NCI-H2227 treated with DMSO at 0.1 percent for 48 hours (cell line): ENCODE measurements at regions not wholly inside any gene's neighbourhood (a gene's known extent, or its start where the extent isn't known, plus 50 kb on each side); places are given as distances from the start of the nearest gene placed in this dataset.

ENCODE experiments used
- DNase-seq: peaks from one replicate; lab custom pipeline; 2025; lab: John Stamatoyannopoulos, UW

DNA sequence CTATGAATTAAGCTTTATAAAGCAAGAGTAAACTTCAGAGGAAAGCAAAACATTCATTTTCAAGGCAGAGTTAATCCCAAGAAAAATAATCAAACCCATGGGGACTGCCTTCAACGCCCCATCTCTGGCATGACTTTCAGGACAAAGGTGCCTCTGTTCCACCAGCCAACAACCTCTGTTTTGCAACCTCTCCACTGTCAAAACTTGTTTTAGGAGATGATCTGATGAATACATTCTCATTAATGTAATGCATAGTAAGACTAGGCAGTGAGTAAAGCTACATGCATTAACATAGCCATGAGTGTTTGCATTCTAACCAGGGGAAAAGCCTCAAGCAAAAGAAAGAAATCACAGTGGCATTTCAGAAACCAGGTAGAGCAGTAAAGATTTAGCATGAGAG lies 357.0 kb downstream of the FBXO15 start:
- DNase-seq: no peak

DNA sequence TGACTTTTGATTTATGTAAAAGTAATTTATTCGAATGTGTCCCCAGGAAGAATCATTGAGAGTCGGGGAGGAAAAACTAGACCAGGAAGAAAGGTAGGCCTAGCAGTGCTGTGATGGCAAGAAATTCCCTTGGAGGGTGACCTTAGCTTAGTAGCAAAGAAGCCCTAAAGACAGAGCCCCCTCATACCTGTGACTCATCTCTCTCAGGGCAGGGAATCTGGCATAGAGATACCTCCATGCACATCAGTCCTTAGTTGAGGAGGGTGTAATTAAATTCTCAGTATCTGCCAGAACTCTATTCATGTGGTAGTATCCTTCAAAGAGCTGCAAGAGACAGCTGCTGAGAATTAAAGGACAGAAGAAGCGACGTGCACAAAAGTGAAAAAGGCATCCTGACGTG lies 360.3 kb downstream of the FBXO15 start:
- DNase-seq: no peak

- no peak for DNase-seq
Measured at GRCh38 chr18:73785300-73785699, 362.3 kb downstream of the FBXO15 start.

DNA sequence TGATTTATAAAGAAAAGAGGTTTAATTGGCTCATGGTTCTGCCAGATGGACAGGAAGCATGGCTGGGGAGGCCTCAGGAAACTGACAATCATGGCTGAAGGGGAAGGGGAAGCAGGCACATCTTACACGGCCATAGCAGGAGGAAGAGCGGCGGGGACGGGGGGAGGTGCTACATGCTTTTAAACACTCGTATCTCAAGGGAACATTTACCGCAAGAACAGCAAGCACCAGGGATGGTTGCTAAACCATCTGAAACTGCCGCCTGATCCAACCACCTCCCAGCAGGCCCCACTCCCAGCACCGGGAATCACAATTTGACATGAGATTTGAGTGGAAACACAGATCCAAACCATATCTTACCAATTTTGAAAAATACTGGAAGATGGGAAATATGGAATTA lies 362.8 kb downstream of the FBXO15 start:
- DNase-seq: no peak

GRCh38 chr18:73782405-73782804 lies 365.2 kb downstream of the FBXO15 start:
- DNase-seq: no peak

DNA sequence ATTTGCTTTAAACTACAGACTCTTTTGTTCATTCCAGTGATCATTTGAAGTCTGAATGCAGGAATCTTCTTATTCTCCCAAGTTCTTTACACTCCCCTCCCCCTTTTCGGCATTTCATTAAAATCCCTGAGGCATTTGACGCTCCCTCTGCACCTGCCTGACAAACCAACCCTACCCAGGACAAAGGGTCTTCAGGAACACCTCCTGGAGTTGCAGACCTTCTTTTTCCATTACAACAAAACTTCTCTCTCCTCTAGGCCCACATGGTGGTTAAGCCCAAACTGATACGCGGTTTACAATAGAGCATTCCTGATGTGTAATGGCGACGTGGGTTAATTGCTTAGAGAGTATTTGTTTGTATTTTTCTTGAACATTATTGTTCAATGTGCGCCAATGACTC lies 367.4 kb downstream of the FBXO15 start:
- no peak for DNase-seq

DNA sequence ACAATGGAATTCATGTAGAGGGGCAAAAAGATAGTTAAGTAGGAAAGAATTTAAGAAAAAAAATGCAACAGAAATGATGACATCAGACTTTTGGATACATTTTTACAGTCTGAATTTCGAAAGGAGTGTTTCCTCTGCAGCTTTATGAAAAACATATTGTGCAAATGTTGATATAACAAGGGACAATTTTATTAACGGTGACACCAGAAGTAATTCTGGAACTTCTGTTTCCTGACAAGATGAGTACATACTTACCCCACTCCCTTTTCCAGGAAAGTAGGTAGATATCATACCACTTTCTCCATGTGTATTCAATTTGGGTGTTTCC lies 369.6 kb downstream of the FBXO15 start:
- no peak for DNase-seq

DNA sequence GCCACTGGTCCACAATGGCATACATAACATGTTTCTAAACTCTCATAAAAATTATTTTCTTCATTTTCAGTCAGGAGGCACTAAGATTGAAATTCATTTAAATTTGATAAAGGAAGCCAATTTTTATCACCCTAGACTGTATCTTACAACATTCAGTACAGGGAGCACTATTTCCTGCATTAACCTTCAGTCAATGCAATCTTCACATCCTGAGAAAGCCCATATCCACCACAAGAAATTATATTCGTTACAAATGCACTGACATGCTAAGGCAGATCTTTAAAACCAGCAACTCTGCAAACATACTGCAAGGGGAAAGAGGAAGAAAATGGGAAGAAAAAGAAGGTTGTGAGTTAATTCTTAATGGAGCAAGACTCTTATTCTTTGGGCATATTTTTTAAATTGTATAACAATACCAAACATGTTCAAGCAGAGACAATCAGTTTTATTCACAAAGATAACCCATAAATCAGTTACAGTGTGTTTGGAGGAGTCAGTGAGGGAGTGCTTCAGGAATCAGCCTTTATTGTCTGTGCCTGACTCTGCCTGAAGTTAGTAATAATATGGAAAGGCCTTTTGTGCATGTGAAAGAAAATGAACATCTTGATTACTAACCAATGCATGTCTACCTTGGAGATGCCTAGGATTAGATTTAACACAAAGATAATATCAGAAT lies 370.1 kb downstream of the FBXO15 start:
- DNase-seq: no peak

DNA sequence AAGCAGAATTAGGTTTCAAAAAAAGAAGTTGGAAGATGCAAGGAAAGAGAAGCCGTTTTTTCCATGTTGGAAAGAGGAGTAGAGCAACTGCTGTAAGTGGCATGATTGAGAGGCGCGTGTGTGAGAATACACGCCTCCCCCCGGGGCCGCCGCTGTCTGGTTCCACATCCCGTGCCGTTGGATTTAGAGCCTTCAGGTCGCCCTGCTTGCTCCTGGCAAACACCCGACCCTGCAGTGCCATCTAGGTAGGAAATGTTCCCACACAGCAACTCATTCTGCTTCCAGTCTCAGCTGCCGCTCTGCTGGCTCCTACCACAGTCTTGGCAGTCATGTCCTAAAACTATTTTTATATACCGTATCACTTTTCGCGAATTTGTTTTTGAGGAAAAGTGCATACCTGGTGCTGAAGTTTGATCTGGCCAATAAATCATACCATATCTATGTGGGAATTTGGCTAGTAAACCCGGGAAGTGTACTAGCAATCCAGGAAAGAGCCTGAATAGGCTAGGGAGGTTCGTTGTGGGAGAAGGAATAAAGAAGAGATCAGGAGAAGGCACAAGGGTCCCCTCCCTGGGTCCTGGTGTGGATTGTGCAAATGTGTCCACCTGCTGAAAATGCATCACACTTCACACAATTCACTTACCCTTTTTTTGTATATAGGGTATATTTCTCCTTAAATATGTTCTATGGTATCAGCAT lies 372.7 kb downstream of the FBXO15 start:
- no peak for DNase-seq

DNA sequence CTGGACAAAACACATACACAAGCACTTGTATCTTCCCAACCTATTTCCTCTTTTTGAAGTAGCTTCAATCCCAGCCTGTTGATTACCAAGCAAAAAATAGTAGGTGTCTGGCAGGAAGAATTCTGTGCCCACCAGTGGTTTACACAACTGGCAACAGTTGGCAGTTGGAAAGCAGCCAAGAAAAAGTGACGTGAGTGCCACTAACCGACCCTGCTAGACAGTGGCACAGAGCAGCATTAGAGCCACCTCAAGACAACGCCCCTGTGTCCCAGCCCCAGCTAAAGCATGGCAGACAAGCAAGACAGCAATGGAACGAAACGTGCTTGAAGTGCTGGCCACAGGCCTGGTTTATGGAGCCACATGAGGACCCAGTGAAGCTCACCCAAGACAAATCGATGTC lies 379.6 kb downstream of the FBXO15 start:
- DNase-seq: no peak

DNA sequence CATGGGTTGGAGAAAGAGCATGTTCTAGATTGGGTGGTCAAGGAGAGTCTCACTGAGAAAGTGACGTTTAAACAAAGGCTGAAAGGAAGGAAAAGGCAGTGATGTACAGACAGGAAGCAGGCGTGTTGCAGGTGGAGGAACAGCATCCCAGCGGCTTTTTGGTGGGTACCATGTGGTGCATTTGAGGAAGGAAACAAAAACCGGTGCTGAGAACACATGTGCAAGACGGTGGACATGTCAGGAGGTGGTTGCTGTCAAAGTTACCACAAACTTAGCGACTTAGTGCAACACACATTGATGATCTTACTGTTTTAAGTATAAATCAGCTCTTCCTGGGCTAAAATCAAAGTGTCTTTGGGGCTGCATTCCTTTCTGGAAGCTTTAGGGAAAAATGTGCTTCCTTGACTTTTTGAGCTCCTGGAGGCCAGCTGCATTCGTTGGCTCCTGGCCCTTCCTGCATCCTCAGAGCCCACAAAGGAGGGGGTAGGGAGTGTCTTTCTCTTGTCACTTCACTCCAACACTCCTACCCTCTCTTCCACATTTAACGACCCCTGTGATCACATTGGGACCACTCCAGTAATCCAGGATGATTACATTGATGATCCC lies 380.6 kb downstream of the FBXO15 start:
- no peak for DNase-seq

- DNase-seq: no peak
Measured at GRCh38 chr18:73758446-73758845, 389.2 kb downstream of the FBXO15 start.

DNA sequence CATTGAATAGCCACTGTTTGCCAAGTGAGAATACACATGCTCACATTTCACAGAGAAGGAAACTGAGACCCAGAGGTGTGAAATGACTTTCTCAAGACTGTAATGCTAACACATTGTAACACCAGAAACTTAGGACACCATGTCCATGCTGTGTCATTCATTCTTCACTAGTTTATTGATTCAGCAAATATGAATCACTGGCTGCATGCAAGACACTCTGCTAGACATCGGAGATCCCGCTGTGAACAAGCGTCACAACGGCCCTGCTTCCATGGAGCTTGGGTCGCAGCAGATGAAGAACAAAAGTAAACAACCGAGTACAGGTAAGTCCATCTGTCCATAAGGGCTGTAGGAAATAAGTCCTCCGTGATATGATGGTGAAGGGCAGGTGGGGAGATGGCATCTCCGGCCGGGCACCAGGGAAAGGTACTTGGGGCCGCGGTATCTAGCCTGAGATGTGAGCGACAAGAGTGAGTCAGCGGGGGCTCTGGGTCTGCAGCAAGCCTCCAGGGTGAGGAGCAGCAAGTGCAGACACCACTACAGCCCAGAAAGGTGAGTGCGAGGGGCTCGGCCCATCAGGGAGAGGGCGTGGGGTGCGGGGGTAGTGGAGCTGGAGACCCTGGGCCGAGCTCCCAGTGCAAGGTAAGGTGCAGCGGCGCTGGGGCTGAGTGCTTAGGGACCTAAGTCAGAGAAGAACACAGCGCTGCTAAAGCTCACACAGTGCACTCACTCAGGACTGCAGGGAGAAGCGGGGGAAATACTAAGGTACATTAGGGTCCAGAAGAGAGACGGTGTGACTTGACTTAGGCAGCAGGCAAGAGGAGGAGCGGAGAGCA lies 391.2 kb downstream of the FBXO15 start:
- no peak for DNase-seq

DNA sequence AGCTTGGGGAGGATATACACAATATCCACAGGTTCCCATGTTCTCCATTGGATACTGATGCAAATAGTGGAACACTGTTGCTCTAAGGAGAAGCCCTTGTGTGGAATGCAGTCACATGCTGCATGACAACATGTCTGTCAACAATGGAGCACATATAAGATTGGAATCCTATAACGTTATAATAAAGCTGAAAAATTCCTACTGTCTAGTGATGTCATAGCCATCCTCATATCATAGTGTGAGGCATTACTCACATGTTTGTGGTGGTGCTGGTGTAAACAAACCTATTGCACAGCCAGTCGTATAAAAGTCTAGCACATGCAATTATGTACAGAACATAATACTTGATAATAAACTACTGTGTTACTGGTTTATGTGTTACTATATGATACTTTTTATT lies 394.7 kb downstream of the FBXO15 start:
- DNase-seq: no peak

DNA sequence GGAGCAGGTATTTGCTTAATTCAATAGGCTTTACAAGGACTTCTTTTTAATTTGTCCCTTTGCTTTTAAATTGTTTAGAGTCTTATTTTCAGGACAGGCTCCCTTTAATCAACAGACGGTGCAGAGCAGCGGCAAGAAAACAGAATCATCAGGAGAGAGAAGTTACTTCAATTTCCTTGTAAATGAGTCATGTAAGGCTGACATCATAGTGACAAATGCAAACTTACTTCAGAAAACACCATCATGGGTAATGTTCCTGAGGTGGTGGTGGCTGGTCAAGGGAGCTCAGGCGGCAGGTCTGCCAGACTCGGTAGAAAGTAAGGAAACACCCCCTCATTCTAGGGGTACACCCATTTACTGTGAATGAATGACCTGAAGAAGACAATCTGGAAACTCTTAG lies 395.1 kb downstream of the FBXO15 start:
- no peak for DNase-seq

DNA sequence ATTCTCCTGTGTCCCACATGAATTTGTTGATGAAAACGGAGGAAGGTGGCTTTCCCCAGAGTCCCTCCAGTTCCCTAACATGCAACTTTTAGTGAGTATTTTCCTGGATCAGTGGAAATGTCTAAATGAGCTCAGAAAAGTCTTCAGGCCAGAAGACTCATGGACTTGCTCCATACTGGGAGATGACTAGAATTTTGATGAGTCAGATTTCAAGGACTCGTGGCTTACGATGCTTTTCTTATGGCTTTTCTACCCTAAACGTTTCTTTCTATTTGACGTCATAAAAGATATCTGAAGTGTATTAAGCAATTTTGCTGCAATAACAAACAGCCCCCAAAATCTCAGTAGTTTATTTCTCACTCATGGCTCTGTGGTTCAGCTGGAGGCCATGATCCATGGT lies 397.6 kb downstream of the FBXO15 start:
- no peak for DNase-seq

GRCh38 chr18:73749304-73749703 lies 398.3 kb downstream of the FBXO15 start:
- DNase-seq: no peak

DNA sequence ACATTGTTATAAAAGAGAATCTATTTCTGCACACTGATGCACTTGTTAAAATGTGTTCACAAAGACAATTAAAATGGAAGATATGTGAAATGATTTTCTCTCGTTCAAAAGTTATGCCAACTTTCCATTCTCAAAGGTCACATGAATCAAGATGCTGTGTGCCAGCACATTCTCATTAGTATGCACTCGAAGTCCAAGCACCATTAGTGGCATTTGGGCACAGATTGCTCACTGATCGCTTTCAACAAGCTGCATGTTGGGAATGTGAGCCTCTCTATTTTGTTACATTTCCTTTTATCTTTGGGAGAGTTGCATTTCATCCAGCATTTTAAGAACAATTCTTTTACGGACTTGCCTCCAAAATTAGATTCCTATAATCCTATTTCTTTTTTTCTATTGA lies 398.9 kb downstream of the FBXO15 start:
- no peak for DNase-seq

GRCh38 chr18:73746101-73746500 lies 401.5 kb downstream of the FBXO15 start:
- no peak for DNase-seq

DNA sequence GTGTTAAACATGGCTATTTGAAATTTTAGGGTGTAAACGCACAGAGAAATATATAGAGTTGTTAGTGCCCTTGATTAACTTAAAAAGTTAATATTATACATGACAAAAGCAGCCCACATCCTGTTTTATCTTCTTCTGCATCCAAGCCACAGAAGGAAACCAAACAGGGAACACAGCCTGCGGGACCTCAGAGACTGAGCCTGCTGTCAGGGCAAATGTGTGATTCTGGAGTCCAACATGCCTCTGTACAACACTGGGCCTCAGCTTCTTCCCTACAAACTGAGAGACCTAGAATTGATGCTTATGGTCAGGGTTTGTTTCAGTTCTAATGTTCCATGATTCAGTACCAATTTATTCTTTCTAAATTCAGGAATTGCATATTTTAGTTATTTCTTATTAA lies 404.7 kb downstream of the FBXO15 start:
- DNase-seq: no peak

DNA sequence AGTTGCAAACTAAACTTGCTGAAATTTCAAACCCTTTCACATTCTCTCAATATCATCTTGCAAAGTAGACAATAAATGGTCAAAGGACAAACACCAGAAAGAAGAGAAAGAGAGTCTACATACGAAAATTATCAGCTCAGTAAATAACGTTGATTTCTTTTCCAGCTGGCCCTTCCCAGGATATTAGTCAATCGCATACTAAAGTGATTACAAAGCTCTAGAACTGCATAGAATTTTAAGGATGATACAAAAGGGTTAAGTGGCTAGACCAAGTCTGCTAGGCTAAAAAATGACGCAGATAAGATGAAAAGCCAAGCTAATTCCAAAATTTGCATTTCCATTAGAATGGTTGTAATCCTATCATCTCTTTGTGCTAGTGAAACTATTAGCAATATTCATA lies 405.7 kb downstream of the FBXO15 start:
- no peak for DNase-seq

GRCh38 chr18:73739098-73739497 lies 408.5 kb downstream of the FBXO15 start:
- no peak for DNase-seq

- no peak for DNase-seq
Measured at GRCh38 chr18:73737990-73738389, 409.6 kb downstream of the FBXO15 start.
